ENCODE measurements at regions not wholly inside any gene's neighbourhood (a gene's known extent, or its start where the extent isn't known, plus 50 kb on each side); places are given as distances from the start of the nearest gene placed in this dataset.

DNA sequence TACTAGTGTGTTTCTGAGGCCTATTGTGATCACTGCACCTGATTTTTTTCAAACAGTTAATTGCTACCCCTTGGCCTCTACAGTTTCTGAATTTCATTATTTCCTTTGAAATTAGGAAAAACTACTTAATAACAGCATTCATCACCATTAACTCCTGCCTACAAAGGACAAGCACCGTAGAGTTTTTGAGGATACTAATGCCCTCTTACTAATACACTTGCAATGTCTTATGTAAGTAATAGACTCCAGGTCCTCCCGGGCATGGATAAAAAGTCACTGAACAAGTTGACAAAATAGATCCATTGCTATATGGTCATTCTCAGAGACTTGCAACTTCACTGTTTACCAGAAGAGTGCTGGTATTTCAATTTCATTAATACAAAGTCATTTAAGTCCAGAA is 1172.5 kb downstream of the CDH12 start:
- Histone ChIP-seq H3K36me3 (ENCODE audit: insufficient read depth, low read length, poor library complexity, severe bottlenecking) (no peaks in the 10 kb centered on the region), H3K27ac (ENCODE audit: low read depth, low read length, poor library complexity, severe bottlenecking) (peak overlapping the region; percentile 47), H3K9me3 (ENCODE audit: low read depth, low read length, poor library complexity, severe bottlenecking) (no peaks in the 10 kb centered on the region), H3K27me3 (replicated peaks; ENCODE audit: insufficient read depth, low read depth, low read length, poor library complexity) (no peaks in the 10 kb centered on the region), H3K4me1 (ENCODE audit: insufficient read depth, low read length, poor library complexity, severe bottlenecking) (peaks cover 37% of the 10 kb centered on the region), H3K4me3 (ENCODE audit: low read depth, low read length, poor library complexity, severe bottlenecking) (no peak overlapping the region)
- no TSS peak for BruUV-seq (replicated peaks)
- TF ChIP-seq, protein P1, sequence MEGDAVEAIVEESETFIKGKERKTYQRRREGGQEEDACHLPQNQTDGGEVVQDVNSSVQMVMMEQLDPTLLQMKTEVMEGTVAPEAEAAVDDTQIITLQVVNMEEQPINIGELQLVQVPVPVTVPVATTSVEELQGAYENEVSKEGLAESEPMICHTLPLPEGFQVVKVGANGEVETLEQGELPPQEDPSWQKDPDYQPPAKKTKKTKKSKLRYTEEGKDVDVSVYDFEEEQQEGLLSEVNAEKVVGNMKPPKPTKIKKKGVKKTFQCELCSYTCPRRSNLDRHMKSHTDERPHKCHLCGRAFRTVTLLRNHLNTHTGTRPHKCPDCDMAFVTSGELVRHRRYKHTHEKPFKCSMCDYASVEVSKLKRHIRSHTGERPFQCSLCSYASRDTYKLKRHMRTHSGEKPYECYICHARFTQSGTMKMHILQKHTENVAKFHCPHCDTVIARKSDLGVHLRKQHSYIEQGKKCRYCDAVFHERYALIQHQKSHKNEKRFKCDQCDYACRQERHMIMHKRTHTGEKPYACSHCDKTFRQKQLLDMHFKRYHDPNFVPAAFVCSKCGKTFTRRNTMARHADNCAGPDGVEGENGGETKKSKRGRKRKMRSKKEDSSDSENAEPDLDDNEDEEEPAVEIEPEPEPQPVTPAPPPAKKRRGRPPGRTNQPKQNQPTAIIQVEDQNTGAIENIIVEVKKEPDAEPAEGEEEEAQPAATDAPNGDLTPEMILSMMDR (conservative IDR thresholded peaks at IDR 0.05; ENCODE audit: low read depth, low read length) = no peak
- TF ChIP-seq EZH2 (IDR thresholded peaks at IDR 0.05; ENCODE audit: borderline replicate concordance, low read depth, low read length, poor library complexity, severe bottlenecking) = no peak
- intact Hi-C loops (cut with micrococcal nuclease; ENCODE audit: unreplicated experiment) = no loop called here
- ChIA-PET CTCF (no interaction called here), POLR2A (ENCODE audit: low non-redundant PET) (no interaction called here)
- peak; percentile 29 for DNase-seq (ENCODE audit: low spot score)

DNA sequence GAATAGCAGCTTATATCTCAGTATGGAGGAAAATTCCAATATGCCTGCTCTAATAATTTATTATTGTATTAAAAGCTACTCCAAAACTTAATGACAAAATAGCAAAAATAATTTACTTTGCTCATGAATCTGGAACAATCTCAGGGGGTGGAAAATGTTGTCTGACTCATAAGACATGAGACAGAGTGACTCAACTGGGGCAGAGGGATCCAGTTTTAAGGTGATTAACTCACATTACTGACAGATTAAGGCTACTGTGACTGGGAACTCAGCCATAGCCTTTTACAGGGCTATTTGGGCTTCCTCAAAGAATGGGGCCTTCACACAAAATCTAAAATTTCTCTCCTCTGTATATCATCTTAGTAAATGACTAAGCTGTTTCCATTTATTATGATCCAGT is 1172.9 kb downstream of the CDH12 start:
- POLR2A ChIA-PET (ENCODE audit: low non-redundant PET) = no interaction called here
- Histone ChIP-seq H3K4me3 (ENCODE audit: low read depth, low read length, poor library complexity, severe bottlenecking) (no peak overlapping the region), H3K36me3 (ENCODE audit: insufficient read depth, low read length, poor library complexity, severe bottlenecking) (no peaks in the 10 kb centered on the region), H3K27ac (ENCODE audit: low read depth, low read length, poor library complexity, severe bottlenecking) (peak overlapping the region; percentile 47), H3K27me3 (replicated peaks; ENCODE audit: insufficient read depth, low read depth, low read length, poor library complexity) (no peaks in the 10 kb centered on the region), H3K9me3 (ENCODE audit: low read depth, low read length, poor library complexity, severe bottlenecking) (no peaks in the 10 kb centered on the region), H3K4me1 (ENCODE audit: insufficient read depth, low read length, poor library complexity, severe bottlenecking) (peaks cover 37% of the 10 kb centered on the region)
- no TSS peak for BruUV-seq (replicated peaks)
- TF ChIP-seq EZH2 (IDR thresholded peaks at IDR 0.05; ENCODE audit: borderline replicate concordance, low read depth, low read length, poor library complexity, severe bottlenecking) = no peak
- TF ChIP-seq, protein P1 (conservative IDR thresholded peaks at IDR 0.05; ENCODE audit: low read depth, low read length) = no peak
- DNase-seq (ENCODE audit: low spot score) = peak; percentile 86
- intact Hi-C loops (cut with micrococcal nuclease; ENCODE audit: unreplicated experiment) = no loop called here
- CTCF ChIA-PET = no interaction called here

DNA sequence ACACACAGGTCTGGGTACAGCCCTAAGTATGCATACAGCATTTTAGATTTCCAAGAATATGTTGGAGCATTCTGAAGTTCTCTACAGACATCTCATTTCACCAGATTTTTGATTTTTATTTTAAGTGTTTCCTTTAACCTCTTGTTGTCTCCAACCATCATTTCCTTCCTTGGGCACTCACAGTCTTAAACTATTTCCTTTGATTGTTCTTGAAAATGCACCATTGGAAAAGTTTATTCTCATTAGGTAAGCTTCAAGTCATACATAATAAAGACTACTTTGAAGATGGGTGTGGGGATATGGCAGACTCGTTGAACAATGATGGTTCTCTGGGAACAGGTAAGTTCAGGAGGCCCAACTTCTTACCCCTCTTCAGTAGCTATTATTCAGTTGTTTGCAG is 1174.6 kb downstream of the CDH12 start:
- Histone ChIP-seq H3K9me3 (ENCODE audit: low read depth, low read length, poor library complexity, severe bottlenecking) (no peaks in the 10 kb centered on the region), H3K4me1 (ENCODE audit: insufficient read depth, low read length, poor library complexity, severe bottlenecking) (peaks cover 37% of the 10 kb centered on the region), H3K4me3 (ENCODE audit: low read depth, low read length, poor library complexity, severe bottlenecking) (no peak overlapping the region), H3K27me3 (replicated peaks; ENCODE audit: insufficient read depth, low read depth, low read length, poor library complexity) (no peaks in the 10 kb centered on the region), H3K36me3 (ENCODE audit: insufficient read depth, low read length, poor library complexity, severe bottlenecking) (no peaks in the 10 kb centered on the region), H3K27ac (ENCODE audit: low read depth, low read length, poor library complexity, severe bottlenecking) (no peak overlapping the region)
- POLR2A ChIA-PET (ENCODE audit: low non-redundant PET) = no interaction called here
- no peak for DNase-seq (ENCODE audit: low spot score)
- BruUV-seq (replicated peaks) = no TSS peak
- TF ChIP-seq, protein P1 (conservative IDR thresholded peaks at IDR 0.05; ENCODE audit: low read depth, low read length) = no peak
- TF ChIP-seq EZH2 (IDR thresholded peaks at IDR 0.05; ENCODE audit: borderline replicate concordance, low read depth, low read length, poor library complexity, severe bottlenecking) = no peak
- CTCF ChIA-PET = no interaction called here
- intact Hi-C loops (cut with micrococcal nuclease; ENCODE audit: unreplicated experiment) = no loop called here

All from A673 (cell line).